OCI-LY7 (cell line): ENCODE measurements at regions not wholly inside any gene's neighbourhood (a gene's known extent, or its start where the extent isn't known, plus 50 kb on each side); places are given as distances from the start of the nearest gene placed in this dataset.

Experiments
- BruUV-seq: library from RNA; stranded (reverse); fragments of 400-500 nt; replicated peaks from 2 replicates; lab custom pipeline; 2021; lab: Mats Ljungman, UMichigan
- CTCF ChIA-PET: fragments of 300-600 bp; sonication (Branson Sonifier 250); formaldehyde crosslinking; loops from one replicate; lab custom pipeline; 2022; ENCODE audit warnings: antibody characterized with exemption; ENCODE audit not compliant: unreplicated experiment; lab: Charles Lee
- POLR2A ChIA-PET: fragments of 300-600 bp; sonication (Branson Sonifier 250); formaldehyde crosslinking; loops from one replicate; lab custom pipeline; 2022; ENCODE audit warnings: antibody characterized with exemption; lab: Charles Lee
- DNase-seq: peaks from one replicate; pipeline ENCODE4 v3.0.0-alpha.2; 2015; ENCODE audit warnings: low spot score
- H2AFZ ChIP-seq: fragments of 200-600 bp; sonication (generic), shearing (Covaris generic); 2 replicates; pipeline ENCODE4 v1.6.1; 2014; ENCODE audit warnings: mild to moderate bottlenecking, antibody characterized with exemption, low read length, moderate library complexity
- H3K27ac ChIP-seq: fragments of 200-600 bp; sonication (generic); 2 replicates; pipeline ENCODE4 v1.5.1; 2014; ENCODE audit warnings: mixed run types, low read depth, mild to moderate bottlenecking, moderate library complexity, low read length, inconsistent platforms; ENCODE audit not compliant: poor library complexity, severe bottlenecking
- H3K36me3 ChIP-seq: fragments of 200-600 bp; sonication (generic); 2 replicates; pipeline ENCODE4 v1.6.1; 2014; ENCODE audit warnings: mild to moderate bottlenecking, antibody characterized with exemption, low read length, moderate library complexity, mixed read lengths; ENCODE audit not compliant: insufficient read depth
- H3K4me1 ChIP-seq: fragments of 200-600 bp; sonication (generic); 2 replicates; pipeline ENCODE4 v1.5.1; 2014; ENCODE audit warnings: mild to moderate bottlenecking, low read length; ENCODE audit not compliant: insufficient read depth, poor library complexity, severe bottlenecking
- H3K4me2 ChIP-seq: fragments of 200-600 bp; sonication (generic); 2 replicates; pipeline ENCODE4 v1.6.1; 2014; ENCODE audit warnings: mild to moderate bottlenecking, low read length
- H3K4me3 ChIP-seq: fragments of 200-600 bp; sonication (generic); 2 replicates; pipeline ENCODE4 v1.5.1; 2014; ENCODE audit warnings: mild to moderate bottlenecking, low read depth, low read length; ENCODE audit not compliant: poor library complexity, severe bottlenecking
- H3K79me2 ChIP-seq: fragments of 200-600 bp; sonication (generic); 2 replicates; pipeline ENCODE4 v1.6.1; 2016; ENCODE audit warnings: low read depth, mild to moderate bottlenecking, low read length, moderate library complexity, mixed read lengths; ENCODE audit not compliant: insufficient read depth
- H3K9me2 ChIP-seq: fragments of 200-600 bp; sonication (generic); 2 replicates; pipeline ENCODE4 v1.6.1; 2016; ENCODE audit warnings: mild to moderate bottlenecking, low read length, mixed read lengths; ENCODE audit not compliant: insufficient read depth
- H3K9me3 ChIP-seq: fragments of 200-600 bp; sonication (generic); 2 replicates; pipeline ENCODE4 v1.6.1; 2014; ENCODE audit warnings: mild to moderate bottlenecking, mixed run types, low read length, mixed read lengths
- H4K20me1 ChIP-seq: fragments of 200-600 bp; sonication (generic); 2 replicates; pipeline ENCODE4 v1.6.1; 2014; ENCODE audit warnings: mild to moderate bottlenecking, antibody characterized with exemption, low read length, moderate library complexity, mixed read lengths; ENCODE audit not compliant: insufficient read depth
- EZH2phosphoT487 ChIP-seq: fragments of 200-600 bp; sonication (generic); IDR thresholded peaks from 2 replicates; pipeline ENCODE4 v1.6.1; 2018; ENCODE audit warnings: low read depth, borderline replicate concordance, mild to moderate bottlenecking, mixed run types, antibody characterized with exemption, low read length, moderate library complexity, mixed read lengths
- intact Hi-C: fragments of 100-400 bp; cut with micrococcal nuclease; formaldehyde crosslinking; loops from one replicate; pipeline ENCODE4 v1.10.0; 2022; ENCODE audit not compliant: unreplicated experiment
- TF ChIP-seq, protein P1 (sequence below): fragments of 200-600 bp; sonication (generic); conservative IDR thresholded peaks from 2 replicates; pipeline ENCODE4 v1.5.1; 2014; ENCODE audit warnings: mild to moderate bottlenecking, antibody characterized with exemption, low read length, moderate library complexity, mixed read lengths

DNA sequence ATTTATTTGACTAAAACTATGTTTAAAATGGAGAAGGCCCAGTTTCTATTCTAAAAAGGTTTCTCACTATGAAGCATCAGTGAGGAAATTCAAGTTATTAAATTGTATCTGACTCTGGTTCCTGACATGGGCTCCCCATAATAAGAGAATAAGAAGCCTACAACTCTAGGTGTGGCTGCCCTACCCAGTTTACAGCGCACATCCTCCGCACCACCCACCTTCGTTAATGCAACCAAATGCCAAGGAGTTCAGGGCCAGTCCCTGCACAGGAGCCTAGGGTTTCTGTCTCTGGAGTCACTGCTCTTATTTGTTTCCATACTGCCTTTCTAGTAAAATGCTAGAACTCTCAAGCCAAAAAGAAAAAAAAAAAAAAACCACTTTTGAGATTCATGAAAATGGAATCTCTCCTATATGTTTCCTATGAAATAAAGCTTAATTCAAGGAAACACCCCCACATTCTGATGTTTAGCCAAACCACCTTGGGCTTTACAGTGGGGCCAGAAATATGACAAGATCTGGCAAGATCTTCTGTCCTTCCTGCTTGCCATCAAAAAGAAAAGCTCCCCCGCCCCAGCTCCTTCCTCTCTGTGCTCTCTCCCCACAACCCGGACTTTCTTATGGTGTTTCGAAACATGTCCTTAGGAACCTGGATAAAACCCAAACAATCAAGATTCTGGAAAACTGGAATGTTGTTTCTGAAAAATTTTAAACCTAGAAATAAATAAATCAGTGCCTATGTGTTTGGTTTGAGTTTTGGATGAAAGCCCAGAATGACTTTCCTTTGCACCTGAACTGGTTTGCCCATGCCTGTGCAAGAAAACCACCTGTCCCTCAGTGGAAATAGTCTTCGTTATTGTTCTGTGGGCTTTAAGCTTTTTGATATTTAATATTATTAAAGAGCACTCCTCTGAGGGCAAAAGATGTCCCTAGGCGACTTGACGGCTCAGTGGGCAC is 136.7 kb downstream of the SP3 start:
- H3K27ac ChIP-seq, result no peak overlapping the region
- H3K36me3 ChIP-seq, result no peaks in the 10 kb centered on the region
- no peaks in the 10 kb centered on the region for H3K9me3 ChIP-seq
- H3K79me2 ChIP-seq, result no peaks in the 10 kb centered on the region
- H3K4me3 ChIP-seq, result no peak overlapping the region
- no peak overlapping the region for H2AFZ ChIP-seq
- BruUV-seq, result no TSS peak
- H4K20me1 ChIP-seq, result no peaks in the 10 kb centered on the region
- DNase-seq, result no peak
- CTCF ChIA-PET, result no interaction called here
- POLR2A ChIA-PET, result interaction anchor here (0.5 to 0.7 kb wide), 2 partner anchors 112 to 654 kb away, joined by 5 to 6 read pairs; no protein-coding TSS in a partner anchor
- no peak overlapping the region for H3K4me2 ChIP-seq
- no peaks in the 10 kb centered on the region for H3K9me2 ChIP-seq
- TF ChIP-seq, protein P1, sequence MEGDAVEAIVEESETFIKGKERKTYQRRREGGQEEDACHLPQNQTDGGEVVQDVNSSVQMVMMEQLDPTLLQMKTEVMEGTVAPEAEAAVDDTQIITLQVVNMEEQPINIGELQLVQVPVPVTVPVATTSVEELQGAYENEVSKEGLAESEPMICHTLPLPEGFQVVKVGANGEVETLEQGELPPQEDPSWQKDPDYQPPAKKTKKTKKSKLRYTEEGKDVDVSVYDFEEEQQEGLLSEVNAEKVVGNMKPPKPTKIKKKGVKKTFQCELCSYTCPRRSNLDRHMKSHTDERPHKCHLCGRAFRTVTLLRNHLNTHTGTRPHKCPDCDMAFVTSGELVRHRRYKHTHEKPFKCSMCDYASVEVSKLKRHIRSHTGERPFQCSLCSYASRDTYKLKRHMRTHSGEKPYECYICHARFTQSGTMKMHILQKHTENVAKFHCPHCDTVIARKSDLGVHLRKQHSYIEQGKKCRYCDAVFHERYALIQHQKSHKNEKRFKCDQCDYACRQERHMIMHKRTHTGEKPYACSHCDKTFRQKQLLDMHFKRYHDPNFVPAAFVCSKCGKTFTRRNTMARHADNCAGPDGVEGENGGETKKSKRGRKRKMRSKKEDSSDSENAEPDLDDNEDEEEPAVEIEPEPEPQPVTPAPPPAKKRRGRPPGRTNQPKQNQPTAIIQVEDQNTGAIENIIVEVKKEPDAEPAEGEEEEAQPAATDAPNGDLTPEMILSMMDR, result no peak
- TF ChIP-seq EZH2phosphoT487, result no peak
- no peaks in the 10 kb centered on the region for H3K4me1 ChIP-seq
- intact Hi-C loops, result no loop called here

DNA sequence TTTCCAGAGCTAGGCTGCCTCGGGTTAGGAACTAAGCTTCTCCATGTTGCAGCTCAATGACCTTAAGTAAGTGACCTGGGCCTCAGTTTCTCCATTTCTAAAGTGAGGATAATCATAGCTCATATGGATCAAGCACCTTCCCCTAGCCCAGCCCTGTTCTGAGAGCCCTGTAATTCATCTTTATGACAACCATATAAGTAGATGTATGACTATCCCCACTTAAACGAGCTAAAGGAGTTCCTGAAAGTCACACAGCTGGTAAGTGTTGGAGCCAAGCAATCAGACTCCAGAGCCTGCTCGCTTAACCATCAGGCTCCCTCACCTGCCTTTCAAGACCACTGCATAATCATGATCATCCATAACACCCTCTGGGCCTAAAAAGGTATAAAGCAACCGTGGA is 135.4 kb downstream of the SP3 start:
- no peaks in the 10 kb centered on the region for H3K79me2 ChIP-seq
- intact Hi-C loops, result no loop called here
- H3K36me3 ChIP-seq, result no peaks in the 10 kb centered on the region
- no peak for DNase-seq
- H4K20me1 ChIP-seq, result no peaks in the 10 kb centered on the region
- BruUV-seq, result no TSS peak
- no peaks in the 10 kb centered on the region for H3K4me1 ChIP-seq
- no peak overlapping the region for H3K4me2 ChIP-seq
- no peak for TF ChIP-seq EZH2phosphoT487
- TF ChIP-seq, protein P1, result no peak
- H3K9me3 ChIP-seq, result no peaks in the 10 kb centered on the region
- CTCF ChIA-PET, result no interaction called here
- H2AFZ ChIP-seq, result no peak overlapping the region
- no peak overlapping the region for H3K27ac ChIP-seq
- no peak overlapping the region for H3K4me3 ChIP-seq
- POLR2A ChIA-PET, result no interaction called here
- H3K9me2 ChIP-seq, result no peaks in the 10 kb centered on the region

DNA sequence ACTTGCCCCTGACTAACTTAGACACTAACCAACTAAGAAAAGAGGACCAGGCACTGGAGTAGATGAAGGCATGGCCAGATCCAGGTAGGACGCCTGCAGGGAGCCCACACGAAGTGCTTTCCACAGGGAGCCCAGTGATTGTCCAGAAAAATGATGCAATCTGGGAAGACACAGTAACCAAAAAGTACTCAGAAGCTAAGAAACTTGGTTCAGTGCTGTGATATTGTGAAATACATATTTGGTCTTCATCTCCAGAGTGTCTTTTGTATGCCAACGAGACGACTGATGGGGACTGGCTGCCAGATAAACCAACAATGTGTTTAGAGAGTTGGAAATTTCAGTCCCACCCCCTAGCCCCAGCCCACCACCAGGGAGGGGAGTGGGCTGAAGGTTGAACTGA is 135.0 kb downstream of the SP3 start:
- Histone ChIP-seq H3K36me3 (no peaks in the 10 kb centered on the region), H3K4me3 (no peak overlapping the region), H3K4me1 (no peaks in the 10 kb centered on the region), H3K4me2 (no peak overlapping the region), H4K20me1 (no peaks in the 10 kb centered on the region), H2AFZ (no peak overlapping the region), H3K9me3 (no peaks in the 10 kb centered on the region), H3K9me2 (no peaks in the 10 kb centered on the region), H3K79me2 (no peaks in the 10 kb centered on the region), H3K27ac (no peak overlapping the region)
- ChIA-PET CTCF (no interaction called here), POLR2A (no interaction called here)
- intact Hi-C loops, result no loop called here
- DNase-seq, result no peak
- no TSS peak for BruUV-seq
- TF ChIP-seq, protein P1, result no peak
- TF ChIP-seq EZH2phosphoT487, result no peak
